ENCODE measurements at regions not wholly inside any gene's neighbourhood (a gene's known extent, or its start where the extent isn't known, plus 50 kb on each side); places are given as distances from the start of the nearest gene placed in this dataset.

DNA sequence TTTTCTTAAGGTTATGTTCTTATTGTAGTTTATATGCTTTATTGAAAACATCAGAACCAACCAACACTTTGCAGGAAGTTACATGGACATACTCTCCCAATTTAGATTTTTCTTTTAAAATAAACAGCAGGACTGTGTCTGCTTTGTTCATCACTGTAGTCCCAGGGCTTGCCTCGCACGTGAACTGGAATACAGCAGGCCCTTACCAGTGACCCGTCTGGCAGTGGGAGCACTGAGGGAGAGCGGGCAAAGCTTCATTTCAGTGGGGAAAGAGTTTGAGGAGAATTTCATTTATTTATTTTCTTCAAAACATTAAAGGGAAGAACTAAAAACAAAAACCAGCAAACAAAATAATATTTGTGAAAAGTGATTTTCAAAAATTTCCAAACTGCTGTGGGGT lies 230.8 kb downstream of the PAX1 start:
- DNase-seq (ENCODE audit: unreplicated experiment): no peak
- Mint-ChIP-seq H3K9me3 (ENCODE audit: unreplicated experiment) (no peaks in the 10 kb centered on the region), H3K4me1 (ENCODE audit: insufficient read depth, unreplicated experiment) (no peaks in the 10 kb centered on the region), H3K27me3 (ENCODE audit: insufficient read depth, unreplicated experiment) (no peaks in the 10 kb centered on the region), H3K4me3 (ENCODE audit: unreplicated experiment) (no peak overlapping the region), H3K27ac (ENCODE audit: low read depth, unreplicated experiment) (no peak overlapping the region), H3K36me3 (ENCODE audit: insufficient read depth, unreplicated experiment) (no peaks in the 10 kb centered on the region)
- intact Hi-C loops (cut with micrococcal nuclease): no loop called here
- TF ChIP-seq, protein P1, sequence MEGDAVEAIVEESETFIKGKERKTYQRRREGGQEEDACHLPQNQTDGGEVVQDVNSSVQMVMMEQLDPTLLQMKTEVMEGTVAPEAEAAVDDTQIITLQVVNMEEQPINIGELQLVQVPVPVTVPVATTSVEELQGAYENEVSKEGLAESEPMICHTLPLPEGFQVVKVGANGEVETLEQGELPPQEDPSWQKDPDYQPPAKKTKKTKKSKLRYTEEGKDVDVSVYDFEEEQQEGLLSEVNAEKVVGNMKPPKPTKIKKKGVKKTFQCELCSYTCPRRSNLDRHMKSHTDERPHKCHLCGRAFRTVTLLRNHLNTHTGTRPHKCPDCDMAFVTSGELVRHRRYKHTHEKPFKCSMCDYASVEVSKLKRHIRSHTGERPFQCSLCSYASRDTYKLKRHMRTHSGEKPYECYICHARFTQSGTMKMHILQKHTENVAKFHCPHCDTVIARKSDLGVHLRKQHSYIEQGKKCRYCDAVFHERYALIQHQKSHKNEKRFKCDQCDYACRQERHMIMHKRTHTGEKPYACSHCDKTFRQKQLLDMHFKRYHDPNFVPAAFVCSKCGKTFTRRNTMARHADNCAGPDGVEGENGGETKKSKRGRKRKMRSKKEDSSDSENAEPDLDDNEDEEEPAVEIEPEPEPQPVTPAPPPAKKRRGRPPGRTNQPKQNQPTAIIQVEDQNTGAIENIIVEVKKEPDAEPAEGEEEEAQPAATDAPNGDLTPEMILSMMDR (IDR thresholded peaks at IDR 0.05; ENCODE audit: unreplicated experiment): no peak
- no TSS peak for BruUV-seq (replicated peaks)
- POLR2A ChIA-PET: no interaction called here
- CTCF ChIA-PET: interaction anchor here (1.6 kb wide), 1 partner anchor 90 kb away, joined by 3 read pairs; no protein-coding TSS in a partner anchor

- ChIA-PET POLR2A (no interaction called here), CTCF (no interaction called here)
- Mint-ChIP-seq H3K4me1 (ENCODE audit: insufficient read depth, unreplicated experiment) (no peaks in the 10 kb centered on the region), H3K27me3 (ENCODE audit: insufficient read depth, unreplicated experiment) (no peaks in the 10 kb centered on the region), H3K27ac (ENCODE audit: low read depth, unreplicated experiment) (no peak overlapping the region), H3K36me3 (ENCODE audit: insufficient read depth, unreplicated experiment) (no peaks in the 10 kb centered on the region), H3K9me3 (ENCODE audit: unreplicated experiment) (no peaks in the 10 kb centered on the region), H3K4me3 (ENCODE audit: unreplicated experiment) (no peak overlapping the region)
- TF ChIP-seq, protein P1 (IDR thresholded peaks at IDR 0.05; ENCODE audit: unreplicated experiment): no peak
- intact Hi-C loops (cut with micrococcal nuclease): no loop called here
- BruUV-seq (replicated peaks): no TSS peak
- no peak for DNase-seq (ENCODE audit: unreplicated experiment)
Measured at GRCh38 chr20:21933526-21933925, 228.1 kb downstream of the PAX1 start.

GRCh38 chr20:21921251-21921650 lies 215.8 kb downstream of the PAX1 start:
- DNase-seq (ENCODE audit: unreplicated experiment): no peak
- Mint-ChIP-seq H3K4me1 (ENCODE audit: insufficient read depth, unreplicated experiment) (no peaks in the 10 kb centered on the region), H3K27me3 (ENCODE audit: insufficient read depth, unreplicated experiment) (no peaks in the 10 kb centered on the region), H3K36me3 (ENCODE audit: insufficient read depth, unreplicated experiment) (peaks cover 4% of the 10 kb centered on the region), H3K4me3 (ENCODE audit: unreplicated experiment) (no peak overlapping the region), H3K27ac (ENCODE audit: low read depth, unreplicated experiment) (no peak overlapping the region), H3K9me3 (ENCODE audit: unreplicated experiment) (peaks cover 5% of the 10 kb centered on the region)
- ChIA-PET CTCF (no interaction called here), POLR2A (no interaction called here)
- TF ChIP-seq, protein P1 (IDR thresholded peaks at IDR 0.05; ENCODE audit: unreplicated experiment): no peak
- BruUV-seq (replicated peaks): no TSS peak
- intact Hi-C loops (cut with micrococcal nuclease): no loop called here

DNA sequence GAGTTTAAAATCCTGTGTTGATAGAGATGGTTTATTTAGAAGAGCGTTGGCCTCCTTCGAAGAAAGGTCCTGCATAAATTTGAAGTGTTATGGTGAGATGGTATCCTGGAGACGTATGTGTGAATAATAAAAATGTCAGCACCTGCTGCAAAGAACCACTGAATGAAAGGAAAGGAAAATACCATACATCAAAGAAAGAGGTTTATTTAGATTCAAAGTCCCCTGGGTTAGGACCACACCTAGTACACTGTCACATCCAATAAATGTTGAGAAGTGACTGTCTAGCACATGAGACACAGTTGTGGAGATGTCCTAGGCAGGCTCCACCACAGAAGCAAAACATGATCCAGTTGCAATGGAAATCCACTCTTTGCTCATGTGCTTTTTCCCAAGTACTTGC lies 214.7 kb downstream of the PAX1 start:
- ChIA-PET CTCF (no interaction called here), POLR2A (no interaction called here)
- Mint-ChIP-seq H3K27ac (ENCODE audit: low read depth, unreplicated experiment) (no peak overlapping the region), H3K4me3 (ENCODE audit: unreplicated experiment) (no peak overlapping the region), H3K9me3 (ENCODE audit: unreplicated experiment) (peaks cover 5% of the 10 kb centered on the region), H3K36me3 (ENCODE audit: insufficient read depth, unreplicated experiment) (peaks cover 4% of the 10 kb centered on the region), H3K4me1 (ENCODE audit: insufficient read depth, unreplicated experiment) (no peaks in the 10 kb centered on the region), H3K27me3 (ENCODE audit: insufficient read depth, unreplicated experiment) (no peaks in the 10 kb centered on the region)
- intact Hi-C loops (cut with micrococcal nuclease): no loop called here
- no peak for DNase-seq (ENCODE audit: unreplicated experiment)
- TF ChIP-seq, protein P1 (IDR thresholded peaks at IDR 0.05; ENCODE audit: unreplicated experiment): no peak
- BruUV-seq (replicated peaks): no TSS peak
